HG03469 (cell line): ENCODE measurements at regions not wholly inside any gene's neighbourhood (a gene's known extent, or its start where the extent isn't known, plus 50 kb on each side); places are given as distances from the start of the nearest gene placed in this dataset.
"Not testable (repeated sequence)": the region's sequence is repeated elsewhere in the genome, so short reads cannot be mapped to it uniquely, and the experiment has no call there.

ENCODE experiments used
- ATAC-seq: cut with Tn5 transposase; IDR thresholded peaks from one replicate; pipeline ENCODE4 v1.9.1; 2021; ENCODE audit warnings: mild to moderate bottlenecking, moderate library complexity, moderate number of reproducible peaks; ENCODE audit not compliant: unreplicated experiment

DNA sequence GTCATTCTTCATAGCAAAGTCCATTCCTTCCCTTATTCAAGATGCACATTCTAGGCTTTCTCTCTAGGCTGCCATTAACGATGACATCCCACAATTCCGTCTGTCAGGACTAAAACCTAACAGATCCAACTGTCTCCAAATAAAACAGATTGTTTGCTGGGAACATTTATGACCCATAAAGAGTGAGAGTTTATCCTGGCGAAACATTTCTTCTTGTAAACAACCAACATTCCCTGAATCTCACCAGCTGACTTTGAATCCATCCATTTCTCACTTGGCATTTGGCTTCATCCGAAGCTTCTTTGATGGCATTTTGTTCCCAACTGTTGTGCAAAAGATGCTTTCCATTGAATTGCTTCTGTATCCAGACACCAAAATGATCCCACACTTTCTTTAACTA is 93.1 kb downstream of the OLIG3 start:
- no peak for ATAC-seq

DNA sequence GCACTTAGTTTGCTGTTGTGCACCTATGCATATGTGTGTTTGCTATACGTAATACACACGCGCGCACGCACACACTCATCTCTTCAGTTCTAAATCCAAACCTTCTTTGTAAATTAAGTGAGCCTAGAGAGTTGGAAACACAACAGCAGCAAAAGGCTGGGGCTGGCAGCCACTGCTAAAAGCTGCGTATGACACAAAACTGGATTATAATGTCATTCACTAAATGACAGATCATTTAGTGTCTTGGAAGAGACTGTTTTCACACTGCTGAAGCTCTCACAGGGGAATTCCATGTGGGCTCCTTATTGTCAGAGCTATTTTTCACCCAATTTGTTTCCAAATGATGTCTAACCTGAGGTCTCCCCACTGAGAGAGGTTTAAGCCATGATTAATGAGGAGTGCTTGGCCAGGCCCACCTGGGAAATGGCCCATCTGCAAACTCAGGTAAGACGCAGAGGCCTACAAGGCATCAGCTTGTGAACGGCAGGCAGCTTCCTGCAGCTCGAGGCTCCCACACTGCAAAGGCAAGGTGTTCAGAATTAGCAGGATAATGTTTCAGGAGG is 94.2 kb downstream of the OLIG3 start:
- ATAC-seq = no peak

DNA sequence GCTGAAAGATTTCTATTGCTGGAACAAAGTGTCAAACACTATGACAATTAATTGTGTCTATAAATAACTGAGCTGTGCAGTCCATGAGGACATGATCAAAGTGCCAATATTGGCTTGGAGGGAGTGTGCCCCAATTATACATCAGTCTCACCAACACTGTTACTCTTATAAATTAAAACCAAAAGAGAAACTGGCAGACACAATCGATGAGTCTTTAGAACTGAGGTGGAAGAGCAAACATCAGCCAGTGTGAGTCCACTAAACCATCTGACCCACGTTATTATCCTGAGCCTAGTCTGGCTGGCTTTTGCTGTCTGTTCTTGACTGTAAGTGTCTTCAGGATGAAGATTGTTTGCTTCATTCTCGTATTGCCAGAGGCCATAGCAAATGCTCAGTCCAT is 98.9 kb downstream of the OLIG3 start:
- no peak for ATAC-seq

DNA sequence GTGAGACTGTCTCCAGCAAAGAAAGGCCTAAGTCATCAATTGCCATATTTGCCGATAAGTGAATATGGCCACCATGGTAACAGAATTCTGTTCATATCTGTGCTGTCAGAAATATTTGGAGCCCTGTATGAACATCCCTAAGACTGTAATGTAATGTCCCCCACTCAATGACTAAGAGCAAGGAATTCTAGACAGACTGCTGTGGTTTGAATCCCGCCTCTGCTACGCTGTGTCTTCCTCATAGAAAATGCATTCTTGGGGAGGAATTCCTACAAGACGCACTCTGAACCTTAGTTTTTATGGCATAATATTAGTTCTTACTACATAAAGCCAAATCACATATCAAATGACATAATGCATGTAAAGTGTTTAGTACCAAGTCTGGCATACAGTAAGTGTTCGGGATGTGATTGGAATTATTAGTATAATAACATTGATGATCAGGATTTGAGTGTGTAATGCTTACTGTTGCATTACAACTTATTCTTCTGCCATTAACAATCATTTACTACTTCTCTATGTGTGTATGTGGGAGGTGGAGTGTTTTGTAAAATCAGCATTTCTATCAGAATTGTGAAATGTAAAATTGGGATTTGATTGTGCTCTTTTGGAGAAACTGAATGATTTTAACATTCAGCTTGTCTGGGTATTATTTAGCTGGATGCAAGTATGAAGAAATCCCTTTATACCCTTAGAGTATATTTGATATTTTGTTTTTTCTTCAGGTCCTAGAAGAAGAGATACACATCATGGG is 103.0 kb downstream of the OLIG3 start:
- ATAC-seq = no peak

DNA sequence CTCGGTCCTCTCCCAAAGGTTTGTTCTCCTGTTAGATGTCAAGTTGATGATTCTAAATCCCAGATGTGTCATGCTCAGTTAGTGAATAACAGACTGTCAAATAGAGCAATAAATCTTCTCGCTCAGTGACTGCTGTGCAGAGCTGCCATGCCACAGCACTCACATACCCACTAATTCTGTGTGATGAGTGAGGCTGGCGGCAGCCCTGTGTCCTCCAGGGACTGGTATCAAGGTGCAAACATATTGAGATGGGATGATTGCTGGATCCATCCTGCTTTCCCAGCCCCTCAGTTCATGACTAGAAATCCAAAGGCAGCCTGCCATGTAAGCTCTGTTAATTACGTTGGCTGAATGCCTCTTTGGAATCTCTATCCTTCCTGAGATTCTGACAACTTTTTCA is 103.9 kb downstream of the OLIG3 start:
- ATAC-seq = no peak

DNA sequence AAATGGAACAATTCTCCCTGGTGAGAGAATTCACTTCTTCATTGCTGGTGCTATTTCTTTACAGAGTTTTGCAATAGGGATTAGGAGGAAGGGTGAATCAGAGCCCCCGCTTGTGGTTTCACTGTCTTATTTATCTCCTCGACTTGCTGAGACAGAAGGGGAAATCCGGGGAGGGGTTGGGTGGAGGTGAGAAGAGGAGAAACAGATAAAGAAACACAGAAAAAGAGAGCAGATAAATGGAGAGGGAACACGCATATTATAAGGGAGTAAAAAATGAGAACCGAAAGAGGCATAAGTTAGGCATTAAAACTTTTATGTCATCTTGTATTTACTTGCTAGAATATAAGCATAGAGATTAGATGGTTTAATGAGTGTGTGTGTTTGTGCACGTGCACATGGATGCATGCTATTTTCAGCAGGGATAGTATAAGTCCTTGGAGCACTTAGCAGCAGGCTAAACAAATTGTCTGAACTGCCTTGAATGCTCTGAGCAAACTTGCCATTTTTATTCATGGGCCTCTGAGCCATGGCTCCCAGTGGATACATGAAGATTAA is 105.0 kb downstream of the OLIG3 start:
- no peak for ATAC-seq

DNA sequence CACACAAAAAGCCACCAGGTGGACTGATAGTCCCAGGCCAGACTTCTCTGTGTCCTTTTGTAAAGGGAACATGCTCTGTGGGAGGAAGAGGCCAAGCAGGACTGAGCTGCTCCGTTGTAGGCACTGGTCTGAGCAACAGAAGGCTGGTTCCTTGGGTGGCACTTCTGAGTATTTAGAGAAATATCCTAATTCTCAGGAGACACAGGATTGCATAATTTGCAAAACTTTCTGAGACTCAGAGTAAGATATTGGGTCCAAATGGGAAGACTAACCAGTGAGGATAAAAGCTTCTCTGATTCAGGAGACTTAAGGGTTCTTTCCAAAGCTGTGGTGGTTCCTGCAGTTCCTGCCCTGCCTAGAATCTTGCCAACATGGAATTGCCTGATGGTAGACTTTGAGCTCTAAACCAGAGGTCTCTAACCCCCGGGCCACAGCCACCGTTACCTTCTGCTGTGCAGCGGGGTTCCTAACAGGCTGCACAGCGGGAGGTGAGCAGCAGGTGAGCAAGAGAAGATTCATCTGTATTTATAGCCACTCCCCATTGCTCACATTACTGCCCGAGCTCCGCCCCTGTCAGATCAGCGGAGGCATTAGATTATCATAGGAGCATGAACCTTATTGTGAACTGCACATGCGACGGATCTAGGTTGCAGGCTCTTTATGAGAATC is 107.0 kb downstream of the OLIG3 start:
- no peak for ATAC-seq

DNA sequence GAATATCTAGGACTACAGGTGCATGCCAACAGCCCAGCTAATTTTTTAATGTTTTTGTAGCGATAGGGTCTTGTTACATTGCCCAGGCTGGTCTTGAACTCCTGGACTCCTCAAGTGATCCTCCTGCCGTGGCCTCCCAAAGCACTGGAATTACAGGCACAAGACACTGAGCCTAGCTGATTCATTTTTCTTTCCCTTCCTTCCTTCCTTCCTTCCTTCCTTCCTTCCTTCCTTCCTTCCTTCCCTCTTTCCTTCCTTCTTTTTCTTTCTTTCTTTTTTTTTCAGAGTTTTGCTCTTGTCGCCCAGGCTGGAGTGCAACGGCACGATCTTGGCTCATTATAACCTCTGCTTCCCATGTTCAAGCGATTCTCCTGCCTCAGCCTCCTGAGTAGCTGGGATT is 110.9 kb downstream of the OLIG3 start:
- ATAC-seq = not testable (repeated sequence)

DNA sequence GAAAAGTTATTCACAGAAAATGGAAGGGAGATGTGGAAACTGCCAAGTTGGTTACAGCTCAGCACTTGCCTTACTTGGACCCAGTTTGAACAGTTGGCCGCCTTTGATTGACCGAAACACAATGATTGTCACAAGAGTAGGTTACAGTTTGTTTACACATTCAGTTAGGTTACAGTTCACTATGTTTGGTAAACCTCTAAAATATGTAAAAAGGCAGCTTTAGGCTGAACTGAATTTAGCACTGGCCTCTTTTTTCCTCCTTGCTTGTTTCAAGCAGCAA is 116.2 kb downstream of the OLIG3 start:
- ATAC-seq = no peak

DNA sequence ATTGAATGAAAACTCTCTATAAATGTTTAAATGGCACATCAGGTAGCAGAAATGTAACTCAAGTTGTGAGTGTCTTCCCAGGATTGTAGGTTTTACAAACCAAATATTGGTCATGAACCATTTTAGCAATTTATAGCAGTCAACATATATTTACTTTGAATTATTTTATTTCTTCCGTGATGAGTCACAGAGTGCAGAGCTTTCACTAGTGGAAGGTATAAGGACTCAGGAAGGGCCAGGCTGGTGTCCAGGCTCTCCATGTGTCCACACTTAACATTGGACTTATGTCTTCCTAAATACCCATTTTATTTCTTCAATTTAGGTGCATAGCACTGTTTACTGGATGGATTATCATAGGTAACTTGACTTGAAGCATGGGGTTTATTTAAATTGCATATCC is 120.9 kb downstream of the OLIG3 start:
- no peak for ATAC-seq

DNA sequence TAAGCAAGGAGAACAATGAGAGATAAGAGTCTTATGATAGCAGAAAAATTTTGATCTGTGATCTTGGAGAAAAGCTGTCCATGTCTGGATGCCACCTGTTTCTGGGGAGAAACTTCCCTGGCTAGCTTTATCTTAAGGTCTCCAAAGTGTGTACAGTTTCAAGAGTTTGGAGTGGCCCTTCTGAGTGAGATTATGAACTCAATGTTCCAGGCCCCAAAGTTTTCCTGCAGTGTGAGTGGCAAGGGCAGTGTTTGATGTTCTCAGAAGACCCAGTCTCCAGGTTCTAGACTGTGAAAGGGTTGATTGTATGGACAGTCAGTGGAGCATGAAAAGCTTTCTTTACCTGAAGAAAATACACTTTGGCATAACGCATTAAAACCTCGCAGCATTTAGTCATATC is 121.7 kb downstream of the OLIG3 start:
- no peak for ATAC-seq

DNA sequence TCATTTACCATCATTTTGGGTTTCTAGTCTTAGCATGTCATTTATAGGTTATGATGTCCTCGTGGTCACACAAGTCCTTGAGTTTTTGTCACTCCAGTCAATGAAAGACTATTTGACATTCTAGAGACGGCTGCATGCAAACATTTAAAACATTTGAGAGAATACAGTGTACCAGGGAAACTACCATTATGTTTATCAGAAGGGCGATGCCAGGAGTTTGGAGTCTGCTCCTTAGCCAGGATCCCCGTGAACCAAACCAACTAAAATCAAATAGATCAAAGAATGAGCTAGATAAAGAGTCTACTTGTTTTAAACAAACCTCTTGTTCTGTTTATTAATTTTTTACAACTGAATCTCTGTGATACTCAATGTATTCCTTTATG is 122.6 kb downstream of the OLIG3 start:
- ATAC-seq = no peak

DNA sequence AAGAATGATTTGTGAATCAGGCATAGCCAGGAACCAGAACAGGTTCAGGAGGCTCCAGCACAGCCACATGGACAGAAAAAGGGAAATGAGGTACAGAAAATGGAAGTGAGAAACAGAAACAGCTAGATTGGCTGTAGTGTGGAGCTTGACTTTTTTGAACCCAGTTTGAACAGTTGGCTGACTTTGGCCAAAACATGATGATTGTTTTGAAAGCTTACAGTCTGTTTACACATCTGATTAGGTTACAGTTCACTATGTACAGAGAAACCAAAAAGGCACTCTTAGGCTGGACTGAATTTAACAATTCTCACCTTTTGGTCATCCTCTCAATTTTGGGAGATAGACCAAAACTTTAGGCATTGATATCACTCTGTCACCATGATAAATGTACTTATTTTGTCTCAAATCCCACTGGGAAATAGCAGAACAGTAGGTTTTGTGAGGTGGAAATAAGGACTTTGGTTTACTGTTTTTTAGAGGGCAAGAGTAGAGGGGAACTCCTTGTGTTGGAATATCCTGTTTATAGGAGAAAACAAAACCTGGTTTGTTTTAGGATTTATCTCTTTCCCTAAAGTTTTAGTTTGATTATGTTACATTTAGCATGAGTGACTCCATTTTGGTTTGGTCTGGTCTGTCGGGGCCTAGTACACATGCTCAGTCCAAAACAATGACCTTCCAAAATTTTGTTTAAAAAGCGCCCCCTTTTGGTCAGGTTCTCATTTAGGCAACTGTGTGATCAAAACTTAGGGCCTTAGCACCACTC is 123.1 kb downstream of the OLIG3 start:
- no peak for ATAC-seq

DNA sequence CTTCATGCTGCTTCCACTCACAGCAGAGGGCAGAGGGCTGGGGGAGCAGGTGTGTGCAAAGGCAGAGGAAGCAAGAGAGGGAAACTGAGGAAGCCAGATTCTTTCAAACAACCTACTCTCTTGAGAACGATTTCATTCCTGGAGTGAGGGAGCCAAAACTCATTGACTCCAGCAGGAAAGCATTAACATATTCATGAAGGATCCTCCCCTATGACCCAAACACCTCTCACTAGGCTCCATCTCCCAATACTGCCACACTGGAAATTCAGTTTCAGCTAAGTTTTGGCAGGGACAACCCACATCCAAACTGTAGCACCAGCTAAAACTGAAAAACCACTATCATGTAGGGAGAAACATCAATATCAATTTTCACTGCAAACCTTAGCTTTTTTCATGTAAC is 125.1 kb downstream of the OLIG3 start:
- ATAC-seq = no peak

DNA sequence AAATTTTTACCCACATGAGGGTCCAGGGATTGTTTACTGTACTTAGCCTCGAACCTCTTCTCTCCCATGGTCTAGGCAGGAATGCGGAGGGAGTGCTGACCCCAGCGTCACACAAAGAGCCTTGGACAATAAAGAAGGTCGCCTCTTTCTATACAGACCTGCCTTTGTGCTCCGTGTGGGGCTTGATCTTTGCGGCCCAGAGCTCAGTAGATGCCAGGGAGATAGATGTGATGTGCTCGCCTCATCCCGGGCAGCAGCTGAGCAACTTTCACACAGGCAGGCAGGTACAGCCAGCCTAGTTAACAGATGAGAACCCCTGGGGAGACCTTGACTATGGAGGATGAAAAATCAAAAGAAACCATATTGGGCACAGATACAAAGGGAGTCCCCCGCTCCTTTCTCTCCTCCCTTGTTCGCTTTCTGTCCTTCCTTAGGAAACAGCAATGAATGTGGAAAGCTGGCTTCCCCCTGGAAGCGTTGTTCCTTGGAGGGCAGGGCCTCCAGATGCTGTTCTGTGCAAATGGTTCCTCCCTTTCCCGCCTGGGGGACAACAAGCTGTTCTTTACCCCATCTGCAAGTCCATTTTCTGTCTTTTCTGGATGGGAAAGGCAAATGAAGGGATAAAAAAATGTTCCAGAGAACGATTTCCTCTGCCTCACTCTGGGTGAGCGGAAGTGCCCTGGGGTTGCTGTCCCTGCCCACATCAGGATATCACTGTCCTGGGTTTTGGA is 128.3 kb downstream of the OLIG3 start:
- no peak for ATAC-seq

DNA sequence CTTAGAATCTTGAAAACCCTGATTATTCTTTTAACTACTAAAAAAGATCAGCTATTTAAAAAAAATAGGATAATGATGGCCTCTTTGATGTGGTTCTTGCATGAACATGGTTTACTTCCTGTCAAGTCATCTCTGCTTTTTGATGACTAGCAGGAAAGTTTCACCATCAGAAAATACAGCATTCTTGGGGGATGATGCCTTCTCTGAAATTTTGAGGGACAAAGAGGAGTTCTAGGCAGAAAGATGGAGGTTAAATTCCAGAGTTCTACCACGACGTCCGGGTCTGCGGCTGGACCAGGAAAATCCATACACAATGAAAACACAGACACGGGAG is 130.4 kb downstream of the OLIG3 start:
- no peak for ATAC-seq

DNA sequence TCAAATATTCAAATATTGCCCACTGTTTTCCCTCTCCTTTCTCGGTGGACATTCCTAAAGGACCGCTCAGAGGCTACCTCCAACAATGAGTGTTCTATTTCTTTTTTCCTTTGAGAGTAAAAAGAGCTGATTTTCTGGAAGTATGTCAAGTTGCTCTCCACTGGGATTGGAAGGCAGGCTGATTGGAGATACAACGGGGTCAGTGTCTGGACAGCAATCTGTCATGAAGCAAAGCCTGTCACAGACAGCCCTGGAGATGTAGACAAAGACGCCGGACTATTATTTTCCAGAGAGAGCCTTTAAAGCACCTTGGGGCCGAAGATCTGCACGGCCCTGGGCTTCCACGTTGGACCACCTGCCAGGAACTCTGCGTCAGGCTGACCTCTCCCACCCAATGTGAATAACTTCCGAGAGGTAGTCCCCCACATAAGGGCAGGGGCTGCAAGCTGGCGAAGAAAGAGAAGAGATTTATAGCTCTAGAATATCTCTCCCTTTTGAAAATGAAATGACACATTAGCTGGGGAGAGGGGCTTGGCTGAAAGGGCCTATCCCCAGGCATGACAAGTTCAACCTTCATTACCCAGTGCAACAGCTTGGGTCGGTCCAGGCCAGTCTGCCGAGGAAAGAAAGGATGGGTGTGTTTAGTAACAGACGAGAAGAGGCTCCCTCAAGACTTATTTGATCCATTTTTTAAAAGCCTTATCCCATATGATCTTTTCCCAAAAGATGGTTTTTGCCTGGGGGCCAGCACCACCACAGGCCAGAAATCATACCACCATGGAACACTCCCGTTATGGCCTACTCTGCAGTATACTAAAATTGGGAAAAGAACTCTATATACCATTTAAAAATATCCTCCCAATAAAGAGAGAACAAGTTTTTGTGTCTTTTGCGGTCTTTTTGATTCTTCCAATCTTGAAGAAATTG is 131.1 kb downstream of the OLIG3 start:
- ATAC-seq = no peak

DNA sequence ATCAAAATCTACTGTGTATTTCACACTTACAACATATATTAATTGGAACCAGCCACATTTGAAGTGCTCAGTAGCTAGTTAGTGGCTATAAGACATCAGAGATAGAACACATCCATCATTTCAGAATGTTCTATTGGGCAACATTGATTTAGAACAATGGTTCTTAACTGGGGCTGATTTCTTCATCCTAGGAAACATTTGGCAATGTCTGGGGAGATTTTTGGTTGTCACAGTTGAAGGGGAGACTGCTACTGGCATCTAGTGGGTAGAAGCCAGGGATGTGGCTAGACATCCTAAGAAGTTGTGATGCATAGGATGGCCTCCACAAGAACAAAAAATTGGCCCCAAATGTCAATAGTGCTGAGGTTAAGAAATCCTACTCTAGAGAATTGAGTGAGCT is 132.5 kb downstream of the OLIG3 start:
- ATAC-seq = no peak

DNA sequence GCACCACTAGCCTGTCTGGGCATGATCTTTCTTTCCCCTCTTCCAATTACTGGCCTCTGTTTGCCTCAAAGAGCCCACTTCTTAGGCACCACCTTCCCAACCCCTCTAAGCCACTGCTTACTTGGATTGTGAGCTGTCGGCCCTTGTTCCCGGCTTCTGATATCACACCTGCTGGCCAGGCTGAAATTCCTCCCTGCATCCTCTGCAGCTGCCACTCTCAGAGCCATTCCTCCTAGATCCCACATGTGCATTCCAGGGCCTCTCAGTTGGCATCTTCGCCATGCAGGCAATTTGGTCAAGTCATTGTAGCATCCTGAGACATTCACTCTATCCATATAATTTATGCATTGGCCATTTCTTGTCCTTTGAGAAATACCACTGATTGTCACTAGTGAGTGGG is 135.9 kb downstream of the OLIG3 start:
- no peak for ATAC-seq

DNA sequence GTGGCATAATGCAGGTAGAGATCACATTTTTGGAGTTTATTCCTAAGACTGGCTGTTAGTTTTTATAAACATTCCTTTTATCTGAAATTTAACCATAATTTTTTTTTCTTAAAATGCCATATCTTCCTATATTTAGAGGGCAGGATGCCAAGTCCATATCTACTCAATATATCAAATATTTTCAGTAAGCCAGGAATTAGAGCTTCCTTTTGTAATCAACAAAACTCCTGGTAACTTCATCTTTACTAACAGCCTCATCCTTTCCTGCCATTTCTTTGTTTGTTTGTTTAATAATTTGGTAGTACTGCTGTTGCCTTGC is 136.3 kb downstream of the OLIG3 start:
- no peak for ATAC-seq
